H1 (cell line): ENCODE measurements at regions not wholly inside any gene's neighbourhood (a gene's known extent, or its start where the extent isn't known, plus 50 kb on each side); places are given as distances from the start of the nearest gene placed in this dataset.

Experiments used
- CTCF ChIA-PET: fragments of 300-600 bp; sonication (Branson Sonifier 250); formaldehyde crosslinking; loops from one replicate; lab custom pipeline; 2021; ENCODE audit not compliant: partially characterized antibody; lab: Charles Lee
- POLR2A ChIA-PET: fragments of 300-600 bp; sonication (Branson Sonifier 250); formaldehyde crosslinking; loops from one replicate; lab custom pipeline; 2021; ENCODE audit warnings: inconsistent platforms; ENCODE audit not compliant: partially characterized antibody; lab: Charles Lee
- DNase-seq, 2 experiments: peaks; one replicate each; pipeline versions ENCODE4 v3.0.0 to v3.0.0-alpha.2; 2010 to 2022; ENCODE audit warnings: low spot score in 2 of 2, low read depth in 1 of 2, mixed read lengths in 1 of 2
- FAIRE-seq: peaks from 2 replicates; lab custom pipeline; 2011; peaks lifted over from hg19 to GRCh38; lab: Jason Lieb, UNC
- H2AFZ ChIP-seq: 2 replicates; pipeline ENCODE4 v1.8.1; 2012; ENCODE audit warnings: low read length, inconsistent platforms
- H2AK5ac ChIP-seq: 2 replicates; pipeline ENCODE4 v1.6.1; 2013; ENCODE audit warnings: low read depth, low read length
- H2BK120ac ChIP-seq: replicated peaks from 2 replicates; pipeline ENCODE3; 2013; ENCODE audit warnings: low read depth, low read length, inconsistent platforms
- H2BK12ac ChIP-seq: 2 replicates; pipeline ENCODE4 v1.6.1; 2013; ENCODE audit warnings: low read depth, low read length
- H2BK15ac ChIP-seq: 2 replicates; pipeline ENCODE4 v1.6.1; 2013; ENCODE audit warnings: low read length
- H2BK20ac ChIP-seq: 2 replicates; pipeline ENCODE4 v1.6.1; 2013; ENCODE audit warnings: low read length
- H2BK5ac ChIP-seq: 2 replicates; pipeline ENCODE4 v1.6.1; 2013; ENCODE audit warnings: low read depth, low read length
- H3K14ac ChIP-seq: 2 replicates; pipeline ENCODE4 v1.6.1; 2013; ENCODE audit warnings: inconsistent platforms; ENCODE audit not compliant: insufficient read length
- H3K18ac ChIP-seq: 2 replicates; pipeline ENCODE4 v1.6.1; 2013; ENCODE audit warnings: low read length; ENCODE audit errors: extremely low read depth
- H3K23ac ChIP-seq: 2 replicates; pipeline ENCODE4 v1.6.1; 2013; ENCODE audit warnings: inconsistent platforms; ENCODE audit not compliant: insufficient read length
- H3K23me2 ChIP-seq: 2 replicates; pipeline ENCODE4 v1.6.1; 2013; ENCODE audit warnings: low read depth, low read length
- H3K27ac ChIP-seq: 2 replicates; pipeline ENCODE4 v1.6.1; 2011; ENCODE audit warnings: low read depth, low read length, inconsistent platforms
- H3K27me3 ChIP-seq, 4 experiments: replicated peaks in 1 of 4; 1 replicate in 1 of 4; 2 replicates in 3 of 4; pipeline versions ENCODE4 v1.6.1 to v1.8.1; 2011 to 2013; ENCODE audit warnings: low read length in 3 of 4, mild to moderate bottlenecking in 3 of 4, inconsistent platforms in 2 of 4, mixed read lengths in 2 of 4, moderate library complexity in 1 of 4; ENCODE audit not compliant: control insufficient read depth in 3 of 4, insufficient read depth in 3 of 4; ENCODE audit errors: extremely low read depth in 1 of 4
- H3K36me3 ChIP-seq, 4 experiments: 2 replicates each; pipeline versions ENCODE4 v1.6.1 to v1.8.1; 2011 to 2013; ENCODE audit warnings: mild to moderate bottlenecking in 4 of 4, low read length in 3 of 4, moderate library complexity in 2 of 4, control low read depth in 1 of 4, inconsistent platforms in 1 of 4; ENCODE audit not compliant: insufficient read depth in 4 of 4, control insufficient read depth in 2 of 4
- H3K4ac ChIP-seq: replicated peaks from 2 replicates; pipeline ENCODE3; 2013; ENCODE audit warnings: low read length, low read depth, mixed read lengths, inconsistent platforms; ENCODE audit not compliant: insufficient read length
- H3K4me1 ChIP-seq, 4 experiments: replicated peaks in 1 of 4; 1 replicate in 1 of 4; 2 replicates in 3 of 4; pipeline versions ENCODE4 v1.6.1 to v1.8.1; 2011 to 2013; ENCODE audit warnings: low read length in 3 of 4, inconsistent platforms in 2 of 4, mixed read lengths in 1 of 4; ENCODE audit not compliant: insufficient read depth in 4 of 4, control insufficient read depth in 3 of 4
- H3K4me2 ChIP-seq, 2 experiments: 2 replicates each; pipeline versions ENCODE4 v1.6.1 to v1.8.1; 2011 to 2013; ENCODE audit warnings: low read depth in 2 of 2, low read length in 2 of 2, control low read depth in 1 of 2, inconsistent platforms in 1 of 2, mild to moderate bottlenecking in 1 of 2; ENCODE audit not compliant: insufficient read depth in 1 of 2
- H3K4me3 ChIP-seq, 4 experiments: fragments of 200-600, 300-600 bp in 1 of 4; sonication (generic), shearing (Covaris generic), sonication (Bioruptor Twin) in 1 of 4; 2 replicates each; pipeline versions ENCODE4 v1.5.1 to v1.8.1; 2011 to 2016; ENCODE audit warnings: low read length in 4 of 4, low read depth in 3 of 4, control low read depth in 2 of 4, inconsistent platforms in 2 of 4, mild to moderate bottlenecking in 2 of 4, mixed read lengths in 1 of 4, moderate library complexity in 1 of 4; ENCODE audit not compliant: insufficient read depth in 2 of 4; ENCODE audit errors: extremely low read depth in 1 of 4
- H3K56ac ChIP-seq: replicated peaks from 2 replicates; pipeline ENCODE3; 2013; ENCODE audit warnings: low read depth, mild to moderate bottlenecking, mixed read lengths, low read length, inconsistent platforms; ENCODE audit not compliant: insufficient read length
- H3K79me1 ChIP-seq: 2 replicates; pipeline ENCODE4 v1.6.1; 2013; ENCODE audit warnings: low read depth, low read length, control low read depth
- H3K79me2 ChIP-seq, 2 experiments: 2 replicates each; pipeline versions ENCODE4 v1.6.1 to v1.8.1; 2012 to 2013; ENCODE audit warnings: low read length in 2 of 2, mild to moderate bottlenecking in 2 of 2, inconsistent platforms in 1 of 2; ENCODE audit not compliant: insufficient read depth in 2 of 2, control insufficient read depth in 1 of 2
- H3K9ac ChIP-seq, 4 experiments: replicated peaks in 1 of 4; 1 replicate in 1 of 4; 2 replicates in 3 of 4; pipeline versions ENCODE4 v1.6.1 to v1.8.1; 2011 to 2013; ENCODE audit warnings: low read depth in 3 of 4, low read length in 3 of 4, control low read depth in 2 of 4, mild to moderate bottlenecking in 2 of 4, moderate library complexity in 2 of 4, inconsistent platforms in 1 of 4; ENCODE audit errors: extremely low read depth in 1 of 4
- H3K9me3 ChIP-seq, 2 experiments: 2 replicates each; pipeline versions ENCODE4 v1.6.1 to v1.8.1; 2012 to 2013; ENCODE audit warnings: mild to moderate bottlenecking in 2 of 2, moderate library complexity in 2 of 2, control low read depth in 1 of 2, inconsistent platforms in 1 of 2, low read depth in 1 of 2, low read length in 1 of 2, mixed read lengths in 1 of 2; ENCODE audit not compliant: insufficient read depth in 2 of 2
- H4K20me1 ChIP-seq, 2 experiments: replicated peaks in 1 of 2; 2 replicates each; pipeline versions ENCODE3 to v1.8.1; 2011 to 2013; ENCODE audit warnings: inconsistent platforms in 2 of 2, low read length in 2 of 2, mild to moderate bottlenecking in 1 of 2; ENCODE audit not compliant: insufficient read depth in 2 of 2, control insufficient read depth in 1 of 2
- H4K5ac ChIP-seq: 2 replicates; pipeline ENCODE4 v1.6.1; 2013; ENCODE audit warnings: low read length, low read depth, mixed read lengths, inconsistent platforms; ENCODE audit not compliant: insufficient read length
- H4K8ac ChIP-seq: 2 replicates; pipeline ENCODE4 v1.8.0; 2013; ENCODE audit warnings: mild to moderate bottlenecking, moderate library complexity, low read length, inconsistent platforms; ENCODE audit not compliant: insufficient read depth; ENCODE audit errors: extremely low read depth
- H4K91ac ChIP-seq: replicated peaks from 2 replicates; pipeline ENCODE3; 2013; ENCODE audit warnings: low read length, mixed read lengths, inconsistent platforms; ENCODE audit not compliant: insufficient read length
- EGR1 ChIP-seq: IDR thresholded peaks from 2 replicates; pipeline ENCODE4 v1.6.1; 2011; ENCODE audit warnings: low read depth, low read length, borderline replicate concordance
- ZNF274 ChIP-seq: IDR thresholded peaks from 2 replicates; pipeline ENCODE4 v1.7.0; 2012; ENCODE audit warnings: low read length, borderline replicate concordance; ENCODE audit errors: extremely low read depth
- WGBS, 2 experiments: shearing (Covaris generic) in 1 of 2; methylation state at CpG; one replicate each; pipeline versions ENCODE4 v1.1.6 to v1.1.7; 2013 to 2015; ENCODE audit warnings: low lambda C conversion rate in 2 of 2, mixed read lengths in 2 of 2, inconsistent platforms in 1 of 2, low coverage in 1 of 2, missing lambda C conversion rate in 1 of 2; ENCODE audit not compliant: insufficient replicate concordance in 2 of 2, insufficient coverage in 1 of 2, insufficient read length in 1 of 2; ENCODE audit errors: extremely low coverage in 1 of 2, missing lambda C conversion rate in 1 of 2; 5-methylcytosine and 5-hydroxymethylcytosine counted together

- Histone ChIP-seq H3K79me1 (no peaks in the 10 kb centered on the region), H4K91ac (no peak overlapping the region), H3K18ac (no peak overlapping the region), H3K9ac (no peak overlapping the region), H4K5ac (no peak overlapping the region), H3K14ac (no peak overlapping the region), H2AK5ac (no peak overlapping the region), H2BK15ac (no peak overlapping the region), H4K20me1 (no peaks in the 10 kb centered on the region), H4K8ac (no peak overlapping the region), H3K56ac (no peak overlapping the region), H2BK12ac (no peak overlapping the region), H3K4me3 (no peak overlapping the region), H3K27me3 (no peaks in the 10 kb centered on the region), H3K9me3 (no peaks in the 10 kb centered on the region; a peak in 1 of 4 replicates), H3K4me1 (peaks cover 0 to 6% (median 0%) of the 10 kb centered on the region in 4 experiments; a peak in 1 of 7 replicates), H3K27ac (no peak overlapping the region), H3K23ac (no peak overlapping the region), H2AFZ (no peak overlapping the region), H3K4ac (no peak overlapping the region), H2BK5ac (no peak overlapping the region), H3K36me3 (no peaks in the 10 kb centered on the region), H3K23me2 (no peaks in the 10 kb centered on the region), H2BK20ac (no peak overlapping the region), H3K4me2 (no peak overlapping the region), H2BK120ac (no peak overlapping the region), H3K79me2 (no peaks in the 10 kb centered on the region)
- CTCF ChIA-PET = interaction anchor here (0.9 to 1.9 kb wide), 3 partner anchors 12 to 64 kb away, joined by 3 to 15 read pairs (median 7); no protein-coding TSS in a partner anchor
- WGBS, 2 experiments = 87% methylated on average over 2 of the region's 2 CpGs; no CpG with 5 or more reads in 1 of the 2 experiments
- DNase-seq (no peak), FAIRE-seq (no peak)
- TF ChIP-seq EGR1 (no peak), ZNF274 (no peak)
- POLR2A ChIA-PET = no interaction called here
These were observed 111.8 kb upstream of the H2AZ1 start for GRCh38 chr4:100061835-100062234.
